B cell (primary cell): ENCODE measurements at regions not wholly inside any gene's neighbourhood (a gene's known extent, or its start where the extent isn't known, plus 50 kb on each side); places are given as distances from the start of the nearest gene placed in this dataset.
"Not testable (repeated sequence)": the region's sequence is repeated elsewhere in the genome, so short reads cannot be mapped to it uniquely, and the experiment has no call there.

Experiments used
- CTCF ChIP-seq: fragments of 200-600 bp; IDR thresholded peaks from one replicate; pipeline ENCODE4 v1.8.0; 2022; ENCODE audit warnings: antibody characterized with exemption, mild to moderate bottlenecking
- EZH2 ChIP-seq: IDR thresholded peaks from 2 replicates; pipeline ENCODE4 v1.6.1; 2012; ENCODE audit warnings: borderline replicate concordance, low read depth, mild to moderate bottlenecking, moderate library complexity, low read length; ENCODE audit not compliant: insufficient read depth, poor library complexity, severe bottlenecking

GRCh38 chr12:112631974-112632373 lies 159.6 kb upstream of the RPH3A start:
- TF ChIP-seq EZH2, CTCF: not testable (repeated sequence)
